AG04450 (cell line): ENCODE measurements at regions not wholly inside any gene's neighbourhood (a gene's known extent, or its start where the extent isn't known, plus 50 kb on each side); places are given as distances from the start of the nearest gene placed in this dataset.
"Not testable (repeated sequence)": the region's sequence is repeated elsewhere in the genome, so short reads cannot be mapped to it uniquely, and the experiment has no call there.

Experiments used
- CTCF ChIA-PET: fragments of 300-600, 350-600 bp; formaldehyde crosslinking; extraction: SDS; loops from one replicate; lab custom pipeline; 2022; ENCODE audit warnings: antibody characterized with exemption, inconsistent platforms; lab: Charles Lee
- POLR2A ChIA-PET: fragments of 350-600 bp; formaldehyde crosslinking; extraction: SDS; loops from one replicate; lab custom pipeline; 2021; ENCODE audit warnings: antibody characterized with exemption, inconsistent platforms; lab: Yijun Ruan, JAX
- DNase-seq: peaks from one replicate; pipeline ENCODE4 v3.0.0-alpha.2; 2011; ENCODE audit warnings: low read depth, low spot score
- H3K27ac ChIP-seq: one replicate; pipeline ENCODE4 v1.5.1; 2012; ENCODE audit warnings: low read depth, low read length, control low read depth
- H3K27me3 ChIP-seq: one replicate; pipeline ENCODE4 v1.6.0; 2012; ENCODE audit warnings: low read length; ENCODE audit not compliant: control insufficient read depth, insufficient read depth
- H3K4me3 ChIP-seq: 2 replicates; pipeline ENCODE4 v1.5.1; 2011; ENCODE audit warnings: mild to moderate bottlenecking, low read depth, low read length, control low read depth
- H3K9me3 ChIP-seq: 2 replicates; pipeline ENCODE4 v1.5.1; 2012; ENCODE audit warnings: low read length; ENCODE audit not compliant: control insufficient read depth, insufficient read depth
- CTCF ChIP-seq: IDR thresholded peaks from 2 replicates; pipeline ENCODE4 v1.5.1; 2011; ENCODE audit warnings: low read depth, low read length, control low read depth, inconsistent platforms

GRCh38 chr3:152644478-152644877, 190.5 kb upstream of the P2RY1 start:
- ChIA-PET CTCF (no interaction called here), POLR2A (no interaction called here)
- TF ChIP-seq CTCF, result no peak
- Histone ChIP-seq H3K9me3 (no peaks in the 10 kb centered on the region), H3K27ac (no peak overlapping the region), H3K4me3 (no peak overlapping the region), H3K27me3 (no peaks in the 10 kb centered on the region)
- no peak for DNase-seq

- Histone ChIP-seq H3K27me3 (no peaks in the 10 kb centered on the region), H3K9me3 (no peaks in the 10 kb centered on the region), H3K4me3 (no peak overlapping the region), H3K27ac (no peak overlapping the region)
- no peak for TF ChIP-seq CTCF
- ChIA-PET CTCF (no interaction called here), POLR2A (no interaction called here)
- no peak for DNase-seq
Observed at GRCh38 chr3:152646004-152646403, 188.9 kb upstream of the P2RY1 start.

GRCh38 chr3:152650177-152650576, 184.8 kb upstream of the P2RY1 start:
- CTCF ChIA-PET, result no interaction called here
- Histone ChIP-seq H3K4me3 (no peak overlapping the region), H3K27ac (no peak overlapping the region), H3K27me3 (no peaks in the 10 kb centered on the region), H3K9me3 (no peaks in the 10 kb centered on the region)
- no peak for TF ChIP-seq CTCF
- POLR2A ChIA-PET, result no interaction called here
- DNase-seq, result no peak

GRCh38 chr3:152650923-152651322, 184.0 kb upstream of the P2RY1 start:
- H3K9me3 ChIP-seq, H3K4me3 ChIP-seq, CTCF ChIA-PET, POLR2A ChIA-PET, DNase-seq, H3K27ac ChIP-seq, H3K27me3 ChIP-seq: not testable (repeated sequence)

- Histone ChIP-seq H3K27ac (no peak overlapping the region), H3K4me3 (no peak overlapping the region), H3K9me3 (no peaks in the 10 kb centered on the region), H3K27me3 (no peaks in the 10 kb centered on the region)
- no peak for DNase-seq
- ChIA-PET POLR2A (no interaction called here), CTCF (no interaction called here)
- no peak for TF ChIP-seq CTCF
Observed at GRCh38 chr3:152656214-152656971, 178.5 kb upstream of the P2RY1 start.
